GM19467 (cell line): ENCODE measurements at regions not wholly inside any gene's neighbourhood (a gene's known extent, or its start where the extent isn't known, plus 50 kb on each side); places are given as distances from the start of the nearest gene placed in this dataset.

Experiments
- ATAC-seq: cut with Tn5 transposase; IDR thresholded peaks from one replicate; pipeline ENCODE4 v1.9.1; 2021; ENCODE audit warnings: mild to moderate bottlenecking, moderate library complexity; ENCODE audit not compliant: unreplicated experiment

GRCh38 chr13:111472559-111473460, 152.4 kb downstream of the TEX29 start:
- ATAC-seq = no peak

- ATAC-seq = no peak
Observed at GRCh38 chr13:111474136-111475002, 153.9 kb downstream of the TEX29 start.

GRCh38 chr13:111475488-111475887, 155.0 kb downstream of the TEX29 start:
- no peak for ATAC-seq

- no peak for ATAC-seq
Observed at GRCh38 chr13:111476197-111476596, 155.8 kb downstream of the TEX29 start.

GRCh38 chr13:111479412-111479811, 159.0 kb downstream of the TEX29 start:
- no peak for ATAC-seq

GRCh38 chr13:111480503-111480902, 160.1 kb downstream of the TEX29 start:
- ATAC-seq = no peak

- ATAC-seq = no peak
Observed at GRCh38 chr13:111480976-111481375, 160.5 kb downstream of the TEX29 start.

- ATAC-seq = no peak
Observed at GRCh38 chr13:111482126-111482525, 161.7 kb downstream of the TEX29 start.

GRCh38 chr13:111482806-111483620, 162.6 kb downstream of the TEX29 start:
- ATAC-seq = no peak

- no peak for ATAC-seq
Observed at GRCh38 chr13:111483621-111483987, 163.2 kb downstream of the TEX29 start.

GRCh38 chr13:111484141-111484925, 163.9 kb downstream of the TEX29 start:
- ATAC-seq = no peak

GRCh38 chr13:111484959-111485358, 164.5 kb downstream of the TEX29 start:
- ATAC-seq = no peak

- ATAC-seq = no peak
Observed at GRCh38 chr13:111485491-111486250, 165.2 kb downstream of the TEX29 start.

GRCh38 chr13:111486331-111486730, 165.9 kb downstream of the TEX29 start:
- ATAC-seq = no peak

- no peak for ATAC-seq
Observed at GRCh38 chr13:111486801-111487200, 166.4 kb downstream of the TEX29 start.

GRCh38 chr13:111488486-111489132, 168.2 kb downstream of the TEX29 start:
- ATAC-seq = no peak

- no peak for ATAC-seq
Observed at GRCh38 chr13:111489301-111489700, 168.9 kb downstream of the TEX29 start.

GRCh38 chr13:111490611-111491010, 170.2 kb downstream of the TEX29 start:
- ATAC-seq = no peak

- no peak for ATAC-seq
Observed at GRCh38 chr13:111491021-111491420, 170.6 kb downstream of the TEX29 start.
